ENCODE measurements at regions not wholly inside any gene's neighbourhood (a gene's known extent, or its start where the extent isn't known, plus 50 kb on each side); places are given as distances from the start of the nearest gene placed in this dataset.
"Not testable (repeated sequence)": the region's sequence is repeated elsewhere in the genome, so short reads cannot be mapped to it uniquely, and the experiment has no call there.

DNA sequence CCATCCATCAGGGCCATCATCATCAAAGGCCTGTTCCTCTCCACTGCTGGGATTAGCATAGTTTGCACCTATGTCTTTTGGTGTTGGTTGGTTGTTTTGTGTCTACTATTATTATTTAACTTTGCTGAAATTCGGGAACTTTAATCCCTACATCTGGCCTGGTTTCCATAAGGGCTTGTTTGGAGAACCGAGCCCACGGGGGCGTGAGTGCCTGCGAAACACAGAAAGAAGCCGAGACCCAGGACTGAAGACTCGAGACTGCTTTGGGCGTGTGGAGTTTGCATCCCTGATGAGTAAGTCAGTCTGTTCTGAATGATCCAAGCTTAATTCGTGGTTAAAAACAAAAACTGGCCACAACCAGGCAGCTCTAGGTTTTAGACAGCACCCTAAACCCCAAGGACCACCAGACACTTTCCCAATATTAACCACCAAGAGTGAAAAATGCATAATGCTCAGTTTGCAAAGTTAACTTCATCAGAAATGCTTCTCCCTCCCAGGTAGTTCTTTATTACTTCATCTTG lies 195.6 kb downstream of the BCL2L11 start:
- TF ChIP-seq EZH2 (IDR thresholded peaks at IDR 0.05; ENCODE audit: borderline replicate concordance); CTCF (IDR thresholded peaks at IDR 0.05; ENCODE audit: poor library complexity): not testable (repeated sequence)
